A673 (cell line): ENCODE measurements at regions not wholly inside any gene's neighbourhood (a gene's known extent, or its start where the extent isn't known, plus 50 kb on each side); places are given as distances from the start of the nearest gene placed in this dataset.

Source experiments
- BruUV-seq: library from RNA; stranded (reverse); fragments of 400-500 nt; replicated peaks from 2 replicates; lab custom pipeline; 2021; lab: Mats Ljungman, UMichigan
- CTCF ChIA-PET: fragments of 300-600 bp; sonication (Branson Sonifier 250); formaldehyde crosslinking; loops from one replicate; lab custom pipeline; 2022; ENCODE audit warnings: antibody characterized with exemption; lab: Charles Lee
- POLR2A ChIA-PET: fragments of 300-600 bp; sonication (Branson Sonifier 250); formaldehyde crosslinking; loops from one replicate; lab custom pipeline; 2022; ENCODE audit warnings: antibody characterized with exemption; ENCODE audit not compliant: low non-redundant PET; lab: Charles Lee
- DNase-seq: peaks from one replicate; pipeline ENCODE4 v3.0.0-alpha.2; 2015; ENCODE audit warnings: low spot score
- H3K27ac ChIP-seq: fragments of 200-600 bp; sonication (generic); 2 replicates; pipeline ENCODE4 v1.5.1; 2016; ENCODE audit warnings: mixed run types, low read depth, mild to moderate bottlenecking, mixed read lengths, antibody characterized with exemption, low read length; ENCODE audit not compliant: poor library complexity, severe bottlenecking
- H3K27me3 ChIP-seq: fragments of 200-600 bp; sonication (generic); replicated peaks from 2 replicates; pipeline ENCODE4 v1.6.1; 2017; ENCODE audit warnings: mixed run types, low read depth, mild to moderate bottlenecking, mixed read lengths, antibody characterized with exemption, low read length; ENCODE audit not compliant: insufficient read depth, poor library complexity
- H3K36me3 ChIP-seq: fragments of 200-600 bp; sonication (generic); 2 replicates; pipeline ENCODE4 v1.6.1; 2016; ENCODE audit warnings: mixed run types, mild to moderate bottlenecking, mixed read lengths, antibody characterized with exemption, low read length; ENCODE audit not compliant: insufficient read depth, poor library complexity, severe bottlenecking
- H3K4me1 ChIP-seq: fragments of 200-600 bp; sonication (generic); 2 replicates; pipeline ENCODE4 v1.6.1; 2017; ENCODE audit warnings: mixed run types, mild to moderate bottlenecking, mixed read lengths, antibody characterized with exemption, low read length; ENCODE audit not compliant: insufficient read depth, poor library complexity, severe bottlenecking
- H3K4me3 ChIP-seq: fragments of 200-600 bp; sonication (generic); 2 replicates; pipeline ENCODE4 v1.5.1; 2016; ENCODE audit warnings: low read depth, mixed run types, mild to moderate bottlenecking, mixed read lengths, low read length; ENCODE audit not compliant: poor library complexity, severe bottlenecking
- H3K9me3 ChIP-seq: fragments of 200-600 bp; sonication (generic); 2 replicates; pipeline ENCODE4 v1.6.1; 2016; ENCODE audit warnings: mixed run types, low read depth, mild to moderate bottlenecking, mixed read lengths, antibody characterized with exemption, low read length; ENCODE audit not compliant: poor library complexity, severe bottlenecking
- EZH2 ChIP-seq: fragments of 200-600 bp; sonication (generic); IDR thresholded peaks from 2 replicates; pipeline ENCODE4 v1.6.1; 2017; ENCODE audit warnings: borderline replicate concordance, low read depth, mild to moderate bottlenecking, mixed read lengths, antibody characterized with exemption, low read length; ENCODE audit not compliant: poor library complexity, severe bottlenecking
- intact Hi-C: fragments of 100-400 bp; cut with micrococcal nuclease; formaldehyde crosslinking; loops from one replicate; pipeline ENCODE4 v1.10.0; 2022; ENCODE audit not compliant: unreplicated experiment
- TF ChIP-seq, protein P1 (sequence below): fragments of 300-800, 200-600 bp; sonication (generic); conservative IDR thresholded peaks from 2 replicates; pipeline ENCODE4 v1.5.1; 2017; ENCODE audit warnings: low read depth, mild to moderate bottlenecking, antibody characterized with exemption, low read length, moderate library complexity, mixed read lengths

DNA sequence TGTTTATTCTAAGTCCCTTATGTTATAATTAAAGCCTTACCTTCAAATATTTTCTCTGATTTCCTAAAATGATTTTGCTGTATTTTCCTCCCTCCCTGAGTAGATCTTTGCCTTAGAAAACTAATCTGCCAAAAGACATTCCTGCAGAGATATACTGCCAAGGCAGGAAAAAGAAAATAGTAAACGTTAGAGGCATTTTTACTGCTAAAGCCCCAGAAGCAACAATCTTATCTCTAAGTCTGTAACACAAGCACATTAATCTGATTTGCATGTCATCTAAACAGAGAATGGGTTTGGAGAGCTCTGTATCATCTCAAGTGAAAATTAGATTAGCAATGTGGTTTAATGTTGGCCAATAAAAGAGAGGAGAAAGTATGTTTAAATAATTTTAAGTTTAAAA, 847.7 kb downstream of the MAT2B start:
- H3K36me3 ChIP-seq: no peaks in the 10 kb centered on the region
- intact Hi-C loops: no loop called here
- POLR2A ChIA-PET: no interaction called here
- H3K27me3 ChIP-seq: no peaks in the 10 kb centered on the region
- no peak overlapping the region for H3K4me3 ChIP-seq
- no TSS peak for BruUV-seq
- CTCF ChIA-PET: no interaction called here
- peak; percentile 21 for DNase-seq
- H3K4me1 ChIP-seq: peaks cover 7% of the 10 kb centered on the region
- H3K9me3 ChIP-seq: no peaks in the 10 kb centered on the region
- H3K27ac ChIP-seq: no peak overlapping the region
- no peak for TF ChIP-seq EZH2
- TF ChIP-seq, protein P1, sequence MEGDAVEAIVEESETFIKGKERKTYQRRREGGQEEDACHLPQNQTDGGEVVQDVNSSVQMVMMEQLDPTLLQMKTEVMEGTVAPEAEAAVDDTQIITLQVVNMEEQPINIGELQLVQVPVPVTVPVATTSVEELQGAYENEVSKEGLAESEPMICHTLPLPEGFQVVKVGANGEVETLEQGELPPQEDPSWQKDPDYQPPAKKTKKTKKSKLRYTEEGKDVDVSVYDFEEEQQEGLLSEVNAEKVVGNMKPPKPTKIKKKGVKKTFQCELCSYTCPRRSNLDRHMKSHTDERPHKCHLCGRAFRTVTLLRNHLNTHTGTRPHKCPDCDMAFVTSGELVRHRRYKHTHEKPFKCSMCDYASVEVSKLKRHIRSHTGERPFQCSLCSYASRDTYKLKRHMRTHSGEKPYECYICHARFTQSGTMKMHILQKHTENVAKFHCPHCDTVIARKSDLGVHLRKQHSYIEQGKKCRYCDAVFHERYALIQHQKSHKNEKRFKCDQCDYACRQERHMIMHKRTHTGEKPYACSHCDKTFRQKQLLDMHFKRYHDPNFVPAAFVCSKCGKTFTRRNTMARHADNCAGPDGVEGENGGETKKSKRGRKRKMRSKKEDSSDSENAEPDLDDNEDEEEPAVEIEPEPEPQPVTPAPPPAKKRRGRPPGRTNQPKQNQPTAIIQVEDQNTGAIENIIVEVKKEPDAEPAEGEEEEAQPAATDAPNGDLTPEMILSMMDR: no peak

DNA sequence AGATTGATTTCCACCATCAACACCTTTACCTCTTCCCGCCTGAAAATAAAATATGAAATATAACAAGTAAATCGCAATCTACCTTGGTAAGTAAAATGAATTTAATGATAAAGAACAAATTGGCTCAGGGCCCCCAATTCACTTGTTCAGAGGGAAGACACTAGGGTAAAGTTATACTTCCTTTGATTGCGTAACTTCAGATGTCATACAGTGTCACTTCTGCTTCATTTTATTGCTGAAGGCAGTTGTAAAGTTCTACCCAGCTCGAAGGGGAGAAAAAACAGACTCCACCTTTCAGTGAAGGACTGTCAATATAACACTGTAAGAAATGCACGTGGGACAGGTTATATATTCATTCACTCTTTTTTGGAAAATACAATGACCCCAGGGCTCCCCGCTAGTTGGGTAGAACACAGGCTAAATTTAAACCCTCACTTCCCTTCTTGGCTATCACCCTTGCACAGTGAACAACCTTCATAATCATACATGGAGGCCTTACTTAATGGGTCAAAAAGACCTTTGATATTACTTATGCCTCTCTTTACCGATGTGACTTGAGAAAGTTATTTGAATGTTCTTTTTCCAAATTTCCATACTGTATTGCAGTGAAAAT, 848.8 kb downstream of the MAT2B start:
- DNase-seq: peak; percentile 10
- Histone ChIP-seq H3K4me1 (peaks cover 7% of the 10 kb centered on the region), H3K4me3 (no peak overlapping the region), H3K27me3 (no peaks in the 10 kb centered on the region), H3K27ac (no peak overlapping the region), H3K36me3 (no peaks in the 10 kb centered on the region), H3K9me3 (no peaks in the 10 kb centered on the region)
- TF ChIP-seq EZH2: no peak
- TF ChIP-seq, protein P1: no peak
- POLR2A ChIA-PET: no interaction called here
- intact Hi-C loops: no loop called here
- no TSS peak for BruUV-seq
- CTCF ChIA-PET: no interaction called here

DNA sequence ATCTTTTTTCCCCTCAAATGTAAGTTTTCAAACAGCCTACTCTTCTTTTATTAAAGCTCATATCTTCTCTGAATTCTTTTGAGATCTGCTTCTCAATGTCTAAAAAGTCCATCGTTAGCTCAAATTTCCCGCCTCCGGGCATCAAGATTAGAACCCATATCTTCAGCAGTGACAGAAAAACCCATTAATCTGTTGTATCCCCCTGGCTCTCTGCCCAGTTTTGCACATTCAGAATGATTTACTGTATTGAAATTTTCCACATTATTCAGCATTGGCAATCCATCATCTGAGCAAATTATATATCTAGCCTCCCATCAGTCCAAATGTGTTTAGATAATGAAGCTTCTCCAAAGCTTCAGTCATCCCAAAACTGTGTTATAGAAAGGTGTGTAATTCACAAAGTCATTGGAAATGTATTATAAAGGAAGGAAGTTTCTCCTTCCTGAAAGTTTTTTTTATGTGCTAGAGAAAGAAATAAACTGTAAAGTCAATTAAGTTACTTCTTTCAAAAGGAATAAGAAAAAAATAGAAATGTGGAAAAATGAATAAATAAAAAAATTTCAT, 849.9 kb downstream of the MAT2B start:
- no peak overlapping the region for H3K4me3 ChIP-seq
- intact Hi-C loops: no loop called here
- POLR2A ChIA-PET: no interaction called here
- no peak overlapping the region for H3K27ac ChIP-seq
- no peak for DNase-seq
- CTCF ChIA-PET: no interaction called here
- H3K27me3 ChIP-seq: no peaks in the 10 kb centered on the region
- no TSS peak for BruUV-seq
- H3K4me1 ChIP-seq: peaks cover 7% of the 10 kb centered on the region
- H3K36me3 ChIP-seq: no peaks in the 10 kb centered on the region
- no peak for TF ChIP-seq EZH2
- TF ChIP-seq, protein P1: no peak
- H3K9me3 ChIP-seq: no peaks in the 10 kb centered on the region
